ENCODE measurements at regions not wholly inside any gene's neighbourhood (a gene's known extent, or its start where the extent isn't known, plus 50 kb on each side); places are given as distances from the start of the nearest gene placed in this dataset.

DNA sequence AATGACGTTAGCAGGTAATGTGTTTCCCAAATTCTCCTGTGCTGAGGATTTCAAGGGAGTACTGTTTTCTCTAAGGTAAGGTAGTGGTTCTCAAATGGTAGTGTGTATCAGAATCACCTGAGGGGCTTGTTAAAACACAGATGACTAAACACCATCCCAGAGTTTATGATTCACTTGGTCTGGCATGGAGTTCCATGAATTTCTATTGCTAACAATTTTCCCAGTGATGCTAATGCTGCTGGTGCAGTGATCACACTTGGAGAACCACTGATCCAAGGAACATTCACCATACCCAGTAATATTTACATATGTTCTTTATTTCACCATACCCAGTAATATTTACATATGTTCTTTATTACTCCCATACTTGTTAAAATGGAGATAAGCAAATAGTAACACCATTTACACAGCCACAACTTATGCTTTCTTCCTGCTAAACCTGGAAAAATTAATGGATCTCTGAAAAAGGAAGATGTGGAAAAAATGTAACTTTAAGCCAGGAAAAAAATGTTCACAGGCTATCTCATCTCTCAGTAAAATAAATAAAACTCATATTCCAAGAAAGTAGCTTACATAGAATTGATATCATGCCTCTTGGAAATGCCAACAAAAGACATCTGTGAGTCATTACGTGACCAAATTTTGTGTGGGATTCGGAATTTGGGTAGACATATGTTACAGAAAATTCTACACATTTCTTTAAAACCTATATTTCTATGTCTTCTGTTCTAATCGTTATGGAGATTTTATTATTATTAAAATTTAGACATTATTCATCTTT, 129.5 kb downstream of the MMUT start:
- no peak for DNase-seq (ENCODE audit: low read depth)
- TF ChIP-seq CTCF (conservative IDR thresholded peaks at IDR 0.05; ENCODE audit: low read depth, low read length) = no peak
- H3K4me3 ChIP-seq (ENCODE audit: low read depth, low read length) = no peak overlapping the region

DNA sequence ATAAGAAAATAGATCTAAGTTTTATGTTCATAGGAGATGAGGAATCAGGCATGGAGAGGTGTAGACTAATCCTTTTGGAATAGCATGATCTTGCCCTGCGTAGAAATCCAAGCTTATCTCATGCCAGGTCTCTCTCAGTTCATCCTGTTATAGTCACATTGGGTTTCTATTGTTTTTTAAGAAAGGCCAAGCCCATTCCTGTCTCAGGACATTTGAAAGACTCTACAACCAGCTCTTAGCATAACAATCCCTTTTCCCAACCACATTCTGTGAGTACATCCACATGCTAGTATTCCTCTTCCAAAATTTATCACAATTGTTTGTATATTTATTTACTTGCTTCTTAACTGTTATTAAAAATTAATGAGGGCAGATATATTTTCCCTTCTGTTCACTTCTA, 130.3 kb downstream of the MMUT start:
- no peak for DNase-seq (ENCODE audit: low read depth)
- no peak overlapping the region for H3K4me3 ChIP-seq (ENCODE audit: low read depth, low read length)
- TF ChIP-seq CTCF (conservative IDR thresholded peaks at IDR 0.05; ENCODE audit: low read depth, low read length) = no peak

DNA sequence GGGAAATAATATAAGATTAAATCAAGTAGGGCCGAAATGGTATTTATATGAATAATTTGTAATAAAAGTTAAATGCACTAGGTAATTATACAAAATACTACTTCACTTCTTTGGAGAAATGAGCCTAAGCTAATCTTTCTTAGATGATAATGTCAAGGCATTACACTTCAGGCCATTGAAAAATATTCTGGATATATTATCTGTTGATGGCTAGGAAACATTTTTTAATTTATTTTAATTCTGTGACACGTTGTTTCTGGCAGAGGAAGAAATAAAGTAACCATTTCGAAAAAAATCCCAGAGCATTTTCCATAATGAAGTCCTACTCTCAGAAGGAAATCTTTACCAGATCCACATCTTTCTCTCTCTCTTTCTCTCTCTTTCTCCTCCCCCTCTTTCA, 133.9 kb downstream of the MMUT start:
- no peak for TF ChIP-seq CTCF (conservative IDR thresholded peaks at IDR 0.05; ENCODE audit: low read depth, low read length)
- DNase-seq (ENCODE audit: low read depth) = no peak
- H3K4me3 ChIP-seq (ENCODE audit: low read depth, low read length) = no peak overlapping the region

DNA sequence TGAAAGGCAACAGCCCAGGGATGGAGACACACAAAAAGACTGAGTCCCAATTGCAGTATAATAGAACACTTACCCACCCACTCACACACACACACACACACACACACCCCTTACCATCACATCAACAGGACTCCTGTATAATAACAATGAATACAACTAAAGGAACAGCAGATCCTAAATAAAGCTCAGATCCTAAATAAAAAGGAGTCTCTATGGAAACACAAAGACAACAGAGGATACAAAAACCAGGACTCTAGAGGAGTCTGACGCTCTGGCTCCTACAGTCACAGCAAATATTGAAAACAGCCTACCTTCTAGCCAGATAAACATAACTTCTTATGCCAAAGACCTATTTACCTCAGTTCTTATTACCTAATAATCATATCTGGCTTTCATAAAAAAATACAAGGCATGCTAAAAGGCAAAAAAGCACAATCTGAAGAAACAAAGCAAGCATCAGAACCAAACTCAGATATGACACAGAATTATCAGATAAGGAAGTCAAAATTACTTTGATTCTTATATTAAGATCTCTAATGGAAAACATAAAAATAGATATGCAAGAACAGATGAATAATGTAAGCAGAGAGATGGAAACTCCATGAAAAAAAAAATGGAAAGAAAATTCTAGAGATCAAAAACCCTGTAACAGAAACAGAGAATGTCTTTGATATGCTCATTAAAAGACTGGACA, 134.9 kb downstream of the MMUT start:
- H3K4me3 ChIP-seq (ENCODE audit: low read depth, low read length) = no peak overlapping the region
- TF ChIP-seq CTCF (conservative IDR thresholded peaks at IDR 0.05; ENCODE audit: low read depth, low read length) = no peak
- DNase-seq (ENCODE audit: low read depth) = peak; percentile 8

- no peak for DNase-seq (ENCODE audit: low read depth)
- TF ChIP-seq CTCF (conservative IDR thresholded peaks at IDR 0.05; ENCODE audit: low read depth, low read length) = no peak
- H3K4me3 ChIP-seq (ENCODE audit: low read depth, low read length) = no peak overlapping the region
Measured at GRCh38 chr6:49327571-49327970, 135.5 kb downstream of the MMUT start.

GRCh38 chr6:49327005-49327404, 136.0 kb downstream of the MMUT start:
- no peak overlapping the region for H3K4me3 ChIP-seq (ENCODE audit: low read depth, low read length)
- TF ChIP-seq CTCF (conservative IDR thresholded peaks at IDR 0.05; ENCODE audit: low read depth, low read length) = no peak
- DNase-seq (ENCODE audit: low read depth) = peak; percentile 15

- no peak for TF ChIP-seq CTCF (conservative IDR thresholded peaks at IDR 0.05; ENCODE audit: low read depth, low read length)
- peak; percentile 87 for DNase-seq (ENCODE audit: low read depth)
- H3K4me3 ChIP-seq (ENCODE audit: low read depth, low read length) = no peak overlapping the region
Measured at GRCh38 chr6:49326347-49326746, 136.7 kb downstream of the MMUT start.
